ENCODE measurements at regions not wholly inside any gene's neighbourhood (a gene's known extent, or its start where the extent isn't known, plus 50 kb on each side); places are given as distances from the start of the nearest gene placed in this dataset.

- H3K27me3 ChIP-seq (replicated peaks in 1 of 2; ENCODE audit: control insufficient read depth in 2 of 2, extremely low read depth in 1 of 2, insufficient read depth in 2 of 2, low read length in 1 of 2): no peaks in the 10 kb centered on the region
- no peaks in the 10 kb centered on the region for H3K4me1 ChIP-seq (ENCODE audit: control insufficient read depth in 1 of 2, extremely low read depth in 1 of 2, insufficient read depth in 2 of 2, low read length in 2 of 2)
- peaks cover 0 to 2% (median 0%) of the 10 kb centered on the region in 3 donors for H3K4me1 Mint-ChIP-seq
- ChIA-PET POLR2A (no interaction called here), CTCF (no interaction called here)
- no peaks in the 10 kb centered on the region for H3K27me3 Mint-ChIP-seq
- no peak overlapping the region for H3K4me3 ChIP-seq (ENCODE audit: control insufficient read depth in 1 of 2, extremely low read depth in 1 of 2, low read length in 1 of 2)
- H3K36me3 ChIP-seq (ENCODE audit: control insufficient read depth in 2 of 2, extremely low read depth in 1 of 2, insufficient read depth in 1 of 2, low read length in 1 of 2): no peaks in the 10 kb centered on the region
- ATAC-seq (replicated peaks in 1 of 4) (no peak), DNase-seq (no peak)
- no peak overlapping the region for H3K27ac Mint-ChIP-seq
- peaks cover 11% of the 10 kb centered on the region for H3K36me3 Mint-ChIP-seq
- no CpG with 5 or more reads among the region's 3 CpGs for WGBS (ENCODE audit: insufficient coverage)
- no peak overlapping the region for H3K27ac ChIP-seq (ENCODE audit: low read length)
- no peaks in the 10 kb centered on the region for H3K9me3 ChIP-seq
- peaks cover 0 to 24% (median 3%) of the 10 kb centered on the region in 3 donors for H3K9me3 Mint-ChIP-seq
- H3K4me3 Mint-ChIP-seq: no peak overlapping the region
Measured at GRCh38 chr5:87051502-87052113, 216.1 kb upstream of the RASA1 start.

DNA sequence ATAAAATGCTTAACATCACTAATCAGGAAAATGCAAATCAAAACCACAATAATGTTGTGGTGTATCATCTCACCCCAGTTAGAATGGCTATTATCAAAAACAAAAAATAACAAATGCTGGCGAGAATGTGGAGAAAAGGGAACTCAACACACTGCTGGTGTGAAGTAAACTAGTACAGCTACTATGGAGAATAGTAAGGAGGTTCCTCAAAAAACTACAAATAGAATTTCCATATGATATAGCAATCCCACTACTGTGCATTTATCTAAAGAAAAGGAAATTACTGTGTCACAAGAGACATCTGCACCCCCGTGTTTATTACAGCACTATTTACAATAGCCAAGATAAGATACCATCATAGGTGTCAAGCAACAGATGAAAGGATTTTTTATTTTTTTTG is 214.5 kb upstream of the RASA1 start:
- no peak overlapping the region for H3K27ac Mint-ChIP-seq
- no peak overlapping the region for H3K4me3 Mint-ChIP-seq
- ChIA-PET POLR2A (no interaction called here), CTCF (no interaction called here)
- Histone ChIP-seq H3K4me1 (ENCODE audit: control insufficient read depth in 1 of 2, extremely low read depth in 1 of 2, insufficient read depth in 2 of 2, low read length in 2 of 2) (no peaks in the 10 kb centered on the region), H3K36me3 (ENCODE audit: control insufficient read depth in 2 of 2, extremely low read depth in 1 of 2, insufficient read depth in 1 of 2, low read length in 1 of 2) (no peaks in the 10 kb centered on the region), H3K27me3 (replicated peaks in 1 of 2; ENCODE audit: control insufficient read depth in 2 of 2, extremely low read depth in 1 of 2, insufficient read depth in 2 of 2, low read length in 1 of 2) (no peaks in the 10 kb centered on the region), H3K4me3 (ENCODE audit: control insufficient read depth in 1 of 2, extremely low read depth in 1 of 2, low read length in 1 of 2) (no peak overlapping the region), H3K27ac (ENCODE audit: low read length) (no peak overlapping the region), H3K9me3 (no peaks in the 10 kb centered on the region)
- WGBS (ENCODE audit: insufficient coverage): no CpG with 5 or more reads among the region's 2 CpGs
- no peak for DNase-seq
- H3K36me3 Mint-ChIP-seq: peaks cover 11% of the 10 kb centered on the region
- ATAC-seq (replicated peaks in 1 of 4): no peak
- peaks cover 0 to 2% (median 0%) of the 10 kb centered on the region in 3 donors for H3K4me1 Mint-ChIP-seq
- no peaks in the 10 kb centered on the region for H3K27me3 Mint-ChIP-seq
- peaks cover 0 to 24% (median 3%) of the 10 kb centered on the region in 3 donors for H3K9me3 Mint-ChIP-seq

GRCh38 chr5:87054821-87055220 is 212.9 kb upstream of the RASA1 start:
- Histone ChIP-seq H3K27me3 (replicated peaks in 1 of 2; ENCODE audit: control insufficient read depth in 2 of 2, extremely low read depth in 1 of 2, insufficient read depth in 2 of 2, low read length in 1 of 2) (no peaks in the 10 kb centered on the region), H3K4me1 (ENCODE audit: control insufficient read depth in 1 of 2, extremely low read depth in 1 of 2, insufficient read depth in 2 of 2, low read length in 2 of 2) (no peaks in the 10 kb centered on the region), H3K36me3 (ENCODE audit: control insufficient read depth in 2 of 2, extremely low read depth in 1 of 2, insufficient read depth in 1 of 2, low read length in 1 of 2) (no peaks in the 10 kb centered on the region), H3K27ac (ENCODE audit: low read length) (no peak overlapping the region), H3K9me3 (no peaks in the 10 kb centered on the region), H3K4me3 (ENCODE audit: control insufficient read depth in 1 of 2, extremely low read depth in 1 of 2, low read length in 1 of 2) (no peak overlapping the region)
- ChIA-PET POLR2A (no interaction called here), CTCF (no interaction called here)
- DNase-seq: no peak
- no peak for ATAC-seq (replicated peaks in 1 of 4)
- Mint-ChIP-seq H3K36me3 (peaks cover 5% of the 10 kb centered on the region), H3K9me3 (peaks cover 0 to 13% (median 0%) of the 10 kb centered on the region in 3 donors), H3K27me3 (no peaks in the 10 kb centered on the region), H3K4me3 (no peak overlapping the region), H3K4me1 (peaks cover 0 to 2% (median 0%) of the 10 kb centered on the region in 3 donors), H3K27ac (no peak overlapping the region)

GRCh38 chr5:87061046-87061445 is 206.6 kb upstream of the RASA1 start:
- Histone ChIP-seq H3K36me3 (ENCODE audit: control insufficient read depth in 2 of 2, extremely low read depth in 1 of 2, insufficient read depth in 1 of 2, low read length in 1 of 2) (no peaks in the 10 kb centered on the region), H3K4me3 (ENCODE audit: control insufficient read depth in 1 of 2, extremely low read depth in 1 of 2, low read length in 1 of 2) (no peak overlapping the region), H3K9me3 (peaks cover 2% of the 10 kb centered on the region), H3K27me3 (replicated peaks in 1 of 2; ENCODE audit: control insufficient read depth in 2 of 2, extremely low read depth in 1 of 2, insufficient read depth in 2 of 2, low read length in 1 of 2) (no peaks in the 10 kb centered on the region), H3K4me1 (ENCODE audit: control insufficient read depth in 1 of 2, extremely low read depth in 1 of 2, insufficient read depth in 2 of 2, low read length in 2 of 2) (no peaks in the 10 kb centered on the region), H3K27ac (ENCODE audit: low read length) (no peak overlapping the region)
- Mint-ChIP-seq H3K4me1 (no peaks in the 10 kb centered on the region), H3K27me3 (no peaks in the 10 kb centered on the region), H3K27ac (no peak overlapping the region), H3K9me3 (peaks cover 12 to 17% (median 13%) of the 10 kb centered on the region in 3 donors), H3K36me3 (peaks cover 15% of the 10 kb centered on the region), H3K4me3 (no peak overlapping the region)
- CTCF ChIA-PET: no interaction called here
- DNase-seq (no peak), ATAC-seq (replicated peaks in 1 of 4) (no peak)
- POLR2A ChIA-PET: interaction anchor here in 1 of 2 donors (0.6 to 0.7 kb wide), 2 partner anchors 16 to 77 kb away, joined by 4 to 8 read pairs; no protein-coding TSS in a partner anchor
- WGBS (ENCODE audit: insufficient coverage): no CpG with 5 or more reads among the region's 1 CpG

DNA sequence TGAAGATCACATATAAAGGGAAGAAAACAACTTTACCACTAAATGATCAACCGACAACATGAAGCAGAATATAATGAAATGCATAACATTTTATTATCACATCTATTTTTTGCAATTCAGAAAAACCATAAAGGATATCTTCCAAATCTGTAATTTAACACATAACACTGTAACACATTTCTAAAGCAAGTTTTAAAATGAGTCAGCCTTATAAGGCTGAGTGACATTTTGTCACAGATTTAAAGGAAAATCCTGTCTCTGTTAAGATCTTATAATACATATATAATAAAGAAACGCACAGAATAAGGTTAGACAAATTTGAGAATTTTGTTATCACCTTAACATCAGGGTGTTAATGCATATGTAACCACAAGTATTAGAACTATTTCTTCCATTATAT is 198.4 kb upstream of the RASA1 start:
- Mint-ChIP-seq H3K4me3 (no peak overlapping the region), H3K9me3 (no peaks in the 10 kb centered on the region), H3K27me3 (no peaks in the 10 kb centered on the region), H3K4me1 (peaks cover 9 to 17% (median 16%) of the 10 kb centered on the region in 3 donors), H3K36me3 (no peaks in the 10 kb centered on the region), H3K27ac (no peak overlapping the region)
- Histone ChIP-seq H3K36me3 (ENCODE audit: control insufficient read depth in 2 of 2, extremely low read depth in 1 of 2, insufficient read depth in 1 of 2, low read length in 1 of 2) (no peaks in the 10 kb centered on the region), H3K4me3 (ENCODE audit: control insufficient read depth in 1 of 2, extremely low read depth in 1 of 2, low read length in 1 of 2) (no peak overlapping the region), H3K9me3 (no peaks in the 10 kb centered on the region), H3K4me1 (ENCODE audit: control insufficient read depth in 1 of 2, extremely low read depth in 1 of 2, insufficient read depth in 2 of 2, low read length in 2 of 2) (no peaks in the 10 kb centered on the region), H3K27ac (ENCODE audit: low read length) (no peak overlapping the region), H3K27me3 (replicated peaks in 1 of 2; ENCODE audit: control insufficient read depth in 2 of 2, extremely low read depth in 1 of 2, insufficient read depth in 2 of 2, low read length in 1 of 2) (no peaks in the 10 kb centered on the region)
- CTCF ChIA-PET: no interaction called here
- POLR2A ChIA-PET: no interaction called here
- no CpG with 5 or more reads among the region's 2 CpGs for WGBS (ENCODE audit: insufficient coverage)
- DNase-seq: no peak
- no peak for ATAC-seq (replicated peaks in 1 of 4)

- Mint-ChIP-seq H3K9me3 (peaks cover 0 to 2% (median 0%) of the 10 kb centered on the region in 3 donors), H3K4me1 (peaks cover 17 to 25% (median 24%) of the 10 kb centered on the region in 3 donors), H3K27ac (peak overlapping the region in 1 of 2 donors; percentile 2), H3K36me3 (no peaks in the 10 kb centered on the region), H3K27me3 (no peaks in the 10 kb centered on the region), H3K4me3 (no peak overlapping the region)
- Histone ChIP-seq H3K36me3 (ENCODE audit: control insufficient read depth in 2 of 2, extremely low read depth in 1 of 2, insufficient read depth in 1 of 2, low read length in 1 of 2) (no peaks in the 10 kb centered on the region), H3K4me3 (ENCODE audit: control insufficient read depth in 1 of 2, extremely low read depth in 1 of 2, low read length in 1 of 2) (no peak overlapping the region), H3K27me3 (replicated peaks in 1 of 2; ENCODE audit: control insufficient read depth in 2 of 2, extremely low read depth in 1 of 2, insufficient read depth in 2 of 2, low read length in 1 of 2) (no peaks in the 10 kb centered on the region), H3K27ac (ENCODE audit: low read length) (no peak overlapping the region), H3K9me3 (no peaks in the 10 kb centered on the region), H3K4me1 (ENCODE audit: control insufficient read depth in 1 of 2, extremely low read depth in 1 of 2, insufficient read depth in 2 of 2, low read length in 2 of 2) (peaks cover 7 to 8% of the 10 kb centered on the region in 2 experiments)
- ChIA-PET CTCF (no interaction called here), POLR2A (no interaction called here)
- ATAC-seq (replicated peaks in 1 of 4) (no peak), DNase-seq (peak in 2 of 35 experiments; percentile 18 to 28)
- 40% methylated on average over 1 of the region's 3 CpGs for WGBS (ENCODE audit: insufficient coverage)
Measured at GRCh38 chr5:87069974-87070608, 197.6 kb upstream of the RASA1 start.
